GM21528 (cell line): ENCODE measurements at regions not wholly inside any gene's neighbourhood (a gene's known extent, or its start where the extent isn't known, plus 50 kb on each side); places are given as distances from the start of the nearest gene placed in this dataset.

Experiments used
- ATAC-seq: cut with Tn5 transposase; IDR thresholded peaks from one replicate; pipeline ENCODE4 v1.9.1; 2021; ENCODE audit warnings: mild to moderate bottlenecking, moderate library complexity; ENCODE audit not compliant: unreplicated experiment, low FRiP score

GRCh38 chr5:67363963-67364362 is 167.4 kb upstream of the CD180 start:
- no peak for ATAC-seq

GRCh38 chr5:67363180-67363709 is 166.6 kb upstream of the CD180 start:
- ATAC-seq, result no peak

GRCh38 chr5:67361932-67362729 is 165.5 kb upstream of the CD180 start:
- no peak for ATAC-seq

- no peak for ATAC-seq
Observed at GRCh38 chr5:67360047-67360446, 163.4 kb upstream of the CD180 start.

GRCh38 chr5:67358186-67358585 is 161.6 kb upstream of the CD180 start:
- ATAC-seq, result no peak

- ATAC-seq, result no peak
Observed at GRCh38 chr5:67355120-67355713, 158.6 kb upstream of the CD180 start.

GRCh38 chr5:67353500-67354450 is 157.2 kb upstream of the CD180 start:
- ATAC-seq, result no peak

- no peak for ATAC-seq
Observed at GRCh38 chr5:67350618-67351201, 154.1 kb upstream of the CD180 start.

- no peak for ATAC-seq
Observed at GRCh38 chr5:67350185-67350584, 153.6 kb upstream of the CD180 start.

- ATAC-seq, result no peak
Observed at GRCh38 chr5:67347821-67348220, 151.2 kb upstream of the CD180 start.

GRCh38 chr5:67346611-67347010 is 150.0 kb upstream of the CD180 start:
- ATAC-seq, result no peak

- no peak for ATAC-seq
Observed at GRCh38 chr5:67344870-67345269, 148.3 kb upstream of the CD180 start.

GRCh38 chr5:67343835-67344234 is 147.2 kb upstream of the CD180 start:
- ATAC-seq, result no peak

GRCh38 chr5:67341478-67341877 is 144.9 kb upstream of the CD180 start:
- no peak for ATAC-seq

- ATAC-seq, result no peak
Observed at GRCh38 chr5:67339219-67339767, 142.7 kb upstream of the CD180 start.

- no peak for ATAC-seq
Observed at GRCh38 chr5:67338421-67338820, 141.8 kb upstream of the CD180 start.

GRCh38 chr5:67337751-67338150 is 141.2 kb upstream of the CD180 start:
- ATAC-seq, result no peak

GRCh38 chr5:67335426-67335825 is 138.8 kb upstream of the CD180 start:
- no peak for ATAC-seq

- ATAC-seq, result no peak
Observed at GRCh38 chr5:67334373-67334772, 137.8 kb upstream of the CD180 start.

- ATAC-seq, result no peak
Observed at GRCh38 chr5:67333171-67333570, 136.6 kb upstream of the CD180 start.
